Glutamatergic neuron (in vitro differentiated cells): ENCODE measurements at regions not wholly inside any gene's neighbourhood (a gene's known extent, or its start where the extent isn't known, plus 50 kb on each side); places are given as distances from the start of the nearest gene placed in this dataset.

ENCODE experiments used
- DNase-seq: peaks from one replicate; pipeline ENCODE4 v3.0.0; 2022
- H3K27ac Mint-ChIP-seq: one replicate; pipeline ENCODE4 v1.8.0; 2020; ENCODE audit warnings: mild to moderate bottlenecking, mixed read lengths, inconsistent platforms; ENCODE audit not compliant: unreplicated experiment
- H3K27me3 Mint-ChIP-seq: one replicate; pipeline ENCODE4 v1.8.0; 2020; ENCODE audit warnings: mild to moderate bottlenecking, moderate library complexity, mixed read lengths, inconsistent platforms; ENCODE audit not compliant: unreplicated experiment
- H3K36me3 Mint-ChIP-seq: one replicate; pipeline ENCODE4 v1.8.0; 2020; ENCODE audit warnings: mild to moderate bottlenecking, mixed read lengths, inconsistent platforms; ENCODE audit not compliant: unreplicated experiment
- H3K4me1 Mint-ChIP-seq: one replicate; pipeline ENCODE4 v1.8.0; 2020; ENCODE audit warnings: mild to moderate bottlenecking, low read depth, mixed read lengths, inconsistent platforms; ENCODE audit not compliant: unreplicated experiment
- H3K4me3 Mint-ChIP-seq: one replicate; pipeline ENCODE4 v1.8.0; 2020; ENCODE audit warnings: mild to moderate bottlenecking, mixed read lengths, inconsistent platforms; ENCODE audit not compliant: unreplicated experiment
- H3K9me3 Mint-ChIP-seq: one replicate; pipeline ENCODE4 v1.8.0; 2020; ENCODE audit warnings: mild to moderate bottlenecking, moderate library complexity, mixed read lengths, inconsistent platforms; ENCODE audit not compliant: unreplicated experiment
- TF ChIP-seq, protein P1 (sequence below): fragments of 200-600 bp; sonication (generic); IDR thresholded peaks from one replicate; pipeline ENCODE4 v1.5.0; 2021; ENCODE audit not compliant: partially characterized antibody, unreplicated experiment

DNA sequence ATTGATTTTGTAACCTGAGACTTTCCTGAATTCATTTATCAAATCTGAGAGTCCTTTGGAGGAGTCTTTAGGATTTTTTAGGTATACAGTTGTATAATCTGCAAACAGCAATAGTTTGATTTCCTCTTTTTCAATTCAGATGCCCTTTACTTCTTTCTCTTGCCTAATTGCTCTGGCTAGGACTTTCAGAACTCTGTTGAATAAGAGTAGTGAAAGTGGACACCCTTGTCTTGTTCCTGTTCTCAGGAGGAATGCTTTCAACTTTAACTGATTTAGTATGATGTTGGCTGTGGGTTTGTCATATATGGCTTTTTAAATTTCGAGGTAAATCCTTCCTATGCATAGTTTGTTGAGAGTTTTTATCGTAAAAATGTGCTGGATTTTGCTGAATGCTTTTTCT, 227.4 kb downstream of the CSNK2A3 start:
- Mint-ChIP-seq H3K36me3 (no peaks in the 10 kb centered on the region), H3K4me3 (no peak overlapping the region), H3K4me1 (no peaks in the 10 kb centered on the region), H3K9me3 (peaks cover 2% of the 10 kb centered on the region), H3K27ac (no peak overlapping the region), H3K27me3 (no peaks in the 10 kb centered on the region)
- TF ChIP-seq, protein P1, sequence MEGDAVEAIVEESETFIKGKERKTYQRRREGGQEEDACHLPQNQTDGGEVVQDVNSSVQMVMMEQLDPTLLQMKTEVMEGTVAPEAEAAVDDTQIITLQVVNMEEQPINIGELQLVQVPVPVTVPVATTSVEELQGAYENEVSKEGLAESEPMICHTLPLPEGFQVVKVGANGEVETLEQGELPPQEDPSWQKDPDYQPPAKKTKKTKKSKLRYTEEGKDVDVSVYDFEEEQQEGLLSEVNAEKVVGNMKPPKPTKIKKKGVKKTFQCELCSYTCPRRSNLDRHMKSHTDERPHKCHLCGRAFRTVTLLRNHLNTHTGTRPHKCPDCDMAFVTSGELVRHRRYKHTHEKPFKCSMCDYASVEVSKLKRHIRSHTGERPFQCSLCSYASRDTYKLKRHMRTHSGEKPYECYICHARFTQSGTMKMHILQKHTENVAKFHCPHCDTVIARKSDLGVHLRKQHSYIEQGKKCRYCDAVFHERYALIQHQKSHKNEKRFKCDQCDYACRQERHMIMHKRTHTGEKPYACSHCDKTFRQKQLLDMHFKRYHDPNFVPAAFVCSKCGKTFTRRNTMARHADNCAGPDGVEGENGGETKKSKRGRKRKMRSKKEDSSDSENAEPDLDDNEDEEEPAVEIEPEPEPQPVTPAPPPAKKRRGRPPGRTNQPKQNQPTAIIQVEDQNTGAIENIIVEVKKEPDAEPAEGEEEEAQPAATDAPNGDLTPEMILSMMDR: no peak
- no peak for DNase-seq

DNA sequence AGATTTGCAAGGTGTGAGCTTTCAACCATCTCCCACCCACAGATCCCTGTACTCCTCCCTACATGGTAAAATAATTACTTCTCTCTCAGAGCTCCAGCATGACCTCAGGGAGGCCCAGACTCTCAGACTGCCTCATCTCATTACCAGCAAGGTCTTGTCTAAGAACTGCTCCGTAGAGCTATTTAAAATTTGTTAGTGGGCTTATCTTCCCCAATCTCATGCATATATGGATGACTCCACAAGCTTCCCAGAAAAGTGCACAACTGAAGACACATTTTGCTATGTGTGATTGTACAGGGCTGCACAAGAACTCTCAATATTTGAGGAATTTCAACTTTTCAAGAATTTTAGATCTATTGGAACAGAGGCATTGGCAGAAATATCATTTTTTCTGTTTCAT, 230.3 kb downstream of the CSNK2A3 start:
- no peaks in the 10 kb centered on the region for H3K9me3 Mint-ChIP-seq
- H3K27me3 Mint-ChIP-seq: no peaks in the 10 kb centered on the region
- TF ChIP-seq, protein P1: no peak
- H3K4me3 Mint-ChIP-seq: no peak overlapping the region
- no peak overlapping the region for H3K27ac Mint-ChIP-seq
- DNase-seq: no peak
- no peaks in the 10 kb centered on the region for H3K4me1 Mint-ChIP-seq
- H3K36me3 Mint-ChIP-seq: no peaks in the 10 kb centered on the region

DNA sequence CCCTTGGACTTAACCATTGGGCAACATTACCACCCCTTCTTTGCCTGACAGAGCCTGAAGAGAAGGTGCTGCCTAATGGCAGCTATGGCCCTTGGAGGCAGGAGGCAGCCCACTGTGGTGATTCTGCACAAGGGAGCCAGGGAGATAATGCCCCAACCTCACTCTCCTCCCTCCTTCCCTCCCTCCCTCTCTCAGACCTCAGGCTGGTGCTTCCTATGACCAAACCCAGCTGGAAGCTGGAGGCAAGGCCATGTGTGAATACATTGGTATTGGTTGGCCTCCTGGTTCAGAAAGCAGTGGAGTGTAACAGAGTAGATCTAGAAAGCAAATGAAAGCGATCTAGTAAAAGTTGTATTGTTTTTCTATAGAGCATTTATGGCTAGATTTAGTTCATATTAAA, 233.1 kb downstream of the CSNK2A3 start:
- peaks cover 2% of the 10 kb centered on the region for H3K27me3 Mint-ChIP-seq
- DNase-seq: no peak
- H3K9me3 Mint-ChIP-seq: peaks cover 3% of the 10 kb centered on the region
- peaks cover 6% of the 10 kb centered on the region for H3K36me3 Mint-ChIP-seq
- H3K4me1 Mint-ChIP-seq: no peaks in the 10 kb centered on the region
- no peak overlapping the region for H3K4me3 Mint-ChIP-seq
- no peak overlapping the region for H3K27ac Mint-ChIP-seq
- TF ChIP-seq, protein P1: no peak

DNA sequence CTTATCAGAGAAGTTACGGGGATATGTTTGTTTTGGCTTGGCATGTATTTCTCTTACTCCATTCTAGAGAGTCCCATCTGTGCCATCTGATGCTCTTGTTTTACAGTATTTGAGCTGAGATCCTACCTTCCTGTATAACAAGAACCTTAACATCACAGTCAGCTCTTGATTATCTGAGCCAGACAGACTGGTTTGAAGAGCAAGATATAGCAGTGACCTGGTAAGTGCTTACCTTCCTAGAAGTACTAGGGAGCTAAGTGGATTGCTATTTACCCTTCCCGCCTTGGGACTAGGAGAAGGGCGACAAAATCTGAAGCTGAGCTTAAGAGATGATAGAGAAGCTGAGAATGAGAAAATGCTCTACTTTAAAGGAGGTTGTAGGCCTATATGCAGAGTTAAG, 235.3 kb downstream of the CSNK2A3 start:
- peaks cover 6% of the 10 kb centered on the region for H3K36me3 Mint-ChIP-seq
- no peak overlapping the region for H3K4me3 Mint-ChIP-seq

DNA sequence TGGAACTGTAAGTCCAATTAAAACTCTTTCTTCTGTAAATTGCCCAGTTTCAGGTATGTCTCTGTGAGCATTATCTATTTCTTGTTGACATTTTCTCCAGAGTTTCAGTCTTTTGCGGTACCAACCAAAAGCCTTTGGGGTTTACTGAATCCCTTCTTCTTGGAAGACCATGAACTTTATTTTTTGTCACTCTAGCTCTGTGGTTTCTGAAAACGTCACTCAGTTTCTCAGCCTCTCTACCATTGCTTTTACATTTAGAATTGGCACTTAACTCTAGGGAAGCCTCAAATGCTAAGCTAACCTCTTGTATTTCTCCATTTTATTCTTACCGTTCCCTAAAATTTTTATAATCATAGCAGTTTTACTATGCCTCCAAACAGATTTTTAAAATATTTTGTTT, 237.6 kb downstream of the CSNK2A3 start:
- Mint-ChIP-seq H3K36me3 (peaks cover 6% of the 10 kb centered on the region), H3K9me3 (peaks cover 3% of the 10 kb centered on the region), H3K27me3 (peaks cover 2% of the 10 kb centered on the region), H3K27ac (no peak overlapping the region), H3K4me1 (no peaks in the 10 kb centered on the region), H3K4me3 (no peak overlapping the region)
- no peak for DNase-seq
- TF ChIP-seq, protein P1: no peak

More for the DNA sequence above, 235.3 kb downstream of the CSNK2A3 start:
- DNase-seq: no peak
- no peaks in the 10 kb centered on the region for H3K4me1 Mint-ChIP-seq
- TF ChIP-seq, protein P1: no peak
- H3K9me3 Mint-ChIP-seq: peaks cover 3% of the 10 kb centered on the region
- H3K27me3 Mint-ChIP-seq: peaks cover 2% of the 10 kb centered on the region
- H3K27ac Mint-ChIP-seq: no peak overlapping the region
